ENCODE measurements at regions not wholly inside any gene's neighbourhood (a gene's known extent, or its start where the extent isn't known, plus 50 kb on each side); places are given as distances from the start of the nearest gene placed in this dataset.

GRCh38 chr6:165119231-165120020, 190.0 kb downstream of the C6orf118 start:
- Histone ChIP-seq H3K4me3 (no peak overlapping the region), H3K9me3 (peaks cover 0 to 7% of the 10 kb centered on the region in 2 donors), H3K27me3 (no peaks in the 10 kb centered on the region), H3K36me3 (no peaks in the 10 kb centered on the region), H3K27ac (no peak overlapping the region), H3K4me1 (no peaks in the 10 kb centered on the region)
- TF ChIP-seq EP300 (IDR thresholded peaks at IDR 0.05; ENCODE audit: low read depth) (no peak), POLR2A (IDR thresholded peaks at IDR 0.05) (no peak), POLR2AphosphoS5 (IDR thresholded peaks at IDR 0.05) (no peak), CTCF (IDR thresholded peaks at IDR 0.05) (no peak)
- 74 to 79% methylated on average over 5 to 6 of the region's 6 CpGs for WGBS, 2 donors (ENCODE audit: low coverage in 1 of 2)
- in situ Hi-C loops (cut with MboI; ENCODE audit: low pct_ligation_motif_present in 1 of 4, low pct_unique_long_range_greater_than_20kb in 1 of 4, low sequenced_read_pairs in 3 of 4), result no loop called here
- no peak for DNase-seq
- intact Hi-C loops (cut with DNase I; ENCODE audit: low total_unique reads), result no loop called here

GRCh38 chr6:165118736-165119135, 190.7 kb downstream of the C6orf118 start:
- no peak overlapping the region for H3K27ac ChIP-seq
- WGBS, 2 donors (ENCODE audit: low coverage in 1 of 2), result 70 to 71% methylated on average over 4 to 5 of the region's 5 CpGs
- no peaks in the 10 kb centered on the region for H3K36me3 ChIP-seq
- in situ Hi-C loops (cut with MboI; ENCODE audit: low pct_ligation_motif_present in 1 of 4, low pct_unique_long_range_greater_than_20kb in 1 of 4, low sequenced_read_pairs in 3 of 4), result no loop called here
- no peak for TF ChIP-seq EP300 (IDR thresholded peaks at IDR 0.05; ENCODE audit: low read depth)
- TF ChIP-seq CTCF (IDR thresholded peaks at IDR 0.05), result no peak
- no peak for TF ChIP-seq POLR2A (IDR thresholded peaks at IDR 0.05)
- TF ChIP-seq POLR2AphosphoS5 (IDR thresholded peaks at IDR 0.05), result no peak
- intact Hi-C loops (cut with DNase I; ENCODE audit: low total_unique reads), result no loop called here
- H3K27me3 ChIP-seq, result no peaks in the 10 kb centered on the region
- peaks cover 0 to 14% of the 10 kb centered on the region in 2 donors for H3K9me3 ChIP-seq
- no peak overlapping the region for H3K4me3 ChIP-seq
- H3K4me1 ChIP-seq, result no peaks in the 10 kb centered on the region
- no peak for DNase-seq

GRCh38 chr6:165117806-165118205, 191.6 kb downstream of the C6orf118 start:
- WGBS, 2 donors (ENCODE audit: low coverage in 1 of 2), result 94% methylated on average over 3 of the region's 3 CpGs; no CpG with 5 or more reads in 1 of the 2 donors
- in situ Hi-C loops (cut with MboI; ENCODE audit: low pct_ligation_motif_present in 1 of 4, low pct_unique_long_range_greater_than_20kb in 1 of 4, low sequenced_read_pairs in 3 of 4), result no loop called here
- DNase-seq, result no peak
- no peaks in the 10 kb centered on the region for H3K27me3 ChIP-seq
- no peaks in the 10 kb centered on the region for H3K4me1 ChIP-seq
- no peak for TF ChIP-seq EP300 (IDR thresholded peaks at IDR 0.05; ENCODE audit: low read depth)
- TF ChIP-seq CTCF (IDR thresholded peaks at IDR 0.05), result no peak
- no peak for TF ChIP-seq POLR2A (IDR thresholded peaks at IDR 0.05)
- no peak for TF ChIP-seq POLR2AphosphoS5 (IDR thresholded peaks at IDR 0.05)
- H3K4me3 ChIP-seq, result no peak overlapping the region
- H3K36me3 ChIP-seq, result no peaks in the 10 kb centered on the region
- H3K27ac ChIP-seq, result no peak overlapping the region
- peaks cover 3 to 16% of the 10 kb centered on the region in 2 donors for H3K9me3 ChIP-seq
- intact Hi-C loops (cut with DNase I; ENCODE audit: low total_unique reads), result no loop called here

- 66% methylated on average over 2 of the region's 2 CpGs; no CpG with 5 or more reads in 1 of the 2 donors for WGBS, 2 donors (ENCODE audit: low coverage in 1 of 2)
- H3K4me1 ChIP-seq, result no peaks in the 10 kb centered on the region
- intact Hi-C loops (cut with DNase I; ENCODE audit: low total_unique reads) (no loop called here), in situ Hi-C loops (cut with MboI; ENCODE audit: low pct_ligation_motif_present in 1 of 4, low pct_unique_long_range_greater_than_20kb in 1 of 4, low sequenced_read_pairs in 3 of 4) (no loop called here)
- no peak overlapping the region for H3K4me3 ChIP-seq
- DNase-seq, result no peak
- no peaks in the 10 kb centered on the region for H3K27me3 ChIP-seq
- H3K36me3 ChIP-seq, result no peaks in the 10 kb centered on the region
- no peak overlapping the region for H3K27ac ChIP-seq
- peaks cover 5 to 14% of the 10 kb centered on the region in 2 donors for H3K9me3 ChIP-seq
- TF ChIP-seq POLR2AphosphoS5 (IDR thresholded peaks at IDR 0.05) (no peak), EP300 (IDR thresholded peaks at IDR 0.05; ENCODE audit: low read depth) (no peak), CTCF (IDR thresholded peaks at IDR 0.05) (no peak), POLR2A (IDR thresholded peaks at IDR 0.05) (no peak)
These were observed 192.3 kb downstream of the C6orf118 start for GRCh38 chr6:165117121-165117520.
